ENCODE measurements at regions not wholly inside any gene's neighbourhood (a gene's known extent, or its start where the extent isn't known, plus 50 kb on each side); places are given as distances from the start of the nearest gene placed in this dataset.

GRCh38 chr3:115354010-115354409 is 206.9 kb upstream of the ZBTB20 start:
- H3K36me3 ChIP-seq: no peaks in the 10 kb centered on the region
- H3K4me1 ChIP-seq: no peaks in the 10 kb centered on the region
- intact Hi-C loops (cut with DNase I): no loop called here
- no peak for DNase-seq
- H3K9me3 ChIP-seq: no peaks in the 10 kb centered on the region
- TF ChIP-seq CTCF (IDR thresholded peaks at IDR 0.05): no peak
- H3K9ac ChIP-seq (ENCODE audit: low read depth in 2 of 2, low read length in 2 of 2): no peak overlapping the region
- no peak overlapping the region for H3K4me3 ChIP-seq
- no peaks in the 10 kb centered on the region for H3K27me3 ChIP-seq
- H3K27ac ChIP-seq: no peak overlapping the region

GRCh38 chr3:115357456-115357855 is 210.4 kb upstream of the ZBTB20 start:
- intact Hi-C loops (cut with DNase I): no loop called here
- Histone ChIP-seq H3K4me3 (no peak overlapping the region), H3K27me3 (no peaks in the 10 kb centered on the region)

GRCh38 chr3:115359536-115359935 is 212.4 kb upstream of the ZBTB20 start:
- Histone ChIP-seq H3K4me3 (no peak overlapping the region), H3K9me3 (no peaks in the 10 kb centered on the region), H3K27me3 (no peaks in the 10 kb centered on the region), H3K36me3 (no peaks in the 10 kb centered on the region), H3K27ac (no peak overlapping the region), H3K4me1 (no peaks in the 10 kb centered on the region), H3K9ac (ENCODE audit: low read depth in 2 of 2, low read length in 2 of 2) (no peak overlapping the region)
- no peak for TF ChIP-seq CTCF (IDR thresholded peaks at IDR 0.05)
- intact Hi-C loops (cut with DNase I): no loop called here
- DNase-seq: no peak

More at GRCh38 chr3:115357456-115357855, 210.4 kb upstream of the ZBTB20 start:
- Histone ChIP-seq H3K27ac (no peak overlapping the region), H3K4me1 (no peaks in the 10 kb centered on the region), H3K9me3 (no peaks in the 10 kb centered on the region), H3K9ac (ENCODE audit: low read depth in 2 of 2, low read length in 2 of 2) (no peak overlapping the region), H3K36me3 (no peaks in the 10 kb centered on the region)
- no peak for TF ChIP-seq CTCF (IDR thresholded peaks at IDR 0.05)
- no peak for DNase-seq

GRCh38 chr3:115361806-115362205 is 214.7 kb upstream of the ZBTB20 start:
- no peak for DNase-seq
- no peak for TF ChIP-seq CTCF (IDR thresholded peaks at IDR 0.05)
- no peaks in the 10 kb centered on the region for H3K4me1 ChIP-seq
- intact Hi-C loops (cut with DNase I): no loop called here
- H3K4me3 ChIP-seq: no peak overlapping the region
- H3K9ac ChIP-seq (ENCODE audit: low read depth in 2 of 2, low read length in 2 of 2): no peak overlapping the region
- no peaks in the 10 kb centered on the region for H3K36me3 ChIP-seq
- no peaks in the 10 kb centered on the region for H3K27me3 ChIP-seq
- H3K27ac ChIP-seq: no peak overlapping the region
- H3K9me3 ChIP-seq: no peaks in the 10 kb centered on the region

- no peak for DNase-seq
- H3K9ac ChIP-seq (ENCODE audit: low read depth in 2 of 2, low read length in 2 of 2): no peak overlapping the region
- no peaks in the 10 kb centered on the region for H3K9me3 ChIP-seq
- H3K4me3 ChIP-seq: no peak overlapping the region
- intact Hi-C loops (cut with DNase I): no loop called here
- H3K27ac ChIP-seq: no peak overlapping the region
- TF ChIP-seq CTCF (IDR thresholded peaks at IDR 0.05): no peak
- H3K36me3 ChIP-seq: no peaks in the 10 kb centered on the region
- H3K4me1 ChIP-seq: no peaks in the 10 kb centered on the region
- no peaks in the 10 kb centered on the region for H3K27me3 ChIP-seq
Observed at GRCh38 chr3:115363071-115363470, 216.0 kb upstream of the ZBTB20 start.

- intact Hi-C loops (cut with DNase I): no loop called here
- no peak overlapping the region for H3K4me3 ChIP-seq
- H3K9ac ChIP-seq (ENCODE audit: low read depth in 2 of 2, low read length in 2 of 2): no peak overlapping the region
- no peak for DNase-seq
- no peak overlapping the region for H3K27ac ChIP-seq
- no peaks in the 10 kb centered on the region for H3K36me3 ChIP-seq
- no peaks in the 10 kb centered on the region for H3K9me3 ChIP-seq
- no peaks in the 10 kb centered on the region for H3K27me3 ChIP-seq
- no peak for TF ChIP-seq CTCF (IDR thresholded peaks at IDR 0.05)
- no peaks in the 10 kb centered on the region for H3K4me1 ChIP-seq
Observed at GRCh38 chr3:115369021-115369420, 221.9 kb upstream of the ZBTB20 start.

Measured in colonic mucosa (tissue), 4 donors.